KMS-11 (cell line): ENCODE measurements at regions not wholly inside any gene's neighbourhood (a gene's known extent, or its start where the extent isn't known, plus 50 kb on each side); places are given as distances from the start of the nearest gene placed in this dataset.

Experiments used
- H2AFZ ChIP-seq: fragments of 200-600 bp; sonication (generic); 2 replicates; pipeline ENCODE4 v1.6.1; 2016; ENCODE audit warnings: antibody characterized with exemption, mixed run types, low read depth
- H3K27ac ChIP-seq: fragments of 200-600 bp; sonication (generic); 2 replicates; pipeline ENCODE4 v1.6.1; 2016; ENCODE audit warnings: mild to moderate bottlenecking, mixed run types
- H3K27me3 ChIP-seq: fragments of 200-600 bp; sonication (generic); 2 replicates; pipeline ENCODE4 v1.6.1; 2017; ENCODE audit warnings: mild to moderate bottlenecking, low read depth, mixed run types, moderate library complexity; ENCODE audit not compliant: insufficient read depth
- H3K36me3 ChIP-seq: fragments of 200-600 bp; sonication (generic); 2 replicates; pipeline ENCODE4 v1.6.1; 2017; ENCODE audit warnings: mild to moderate bottlenecking, mixed run types; ENCODE audit not compliant: insufficient read depth
- H3K4me1 ChIP-seq: fragments of 200-600 bp; sonication (generic); 2 replicates; pipeline ENCODE4 v1.6.1; 2016; ENCODE audit warnings: mild to moderate bottlenecking, low read depth, mixed run types; ENCODE audit not compliant: poor library complexity, severe bottlenecking
- H3K4me2 ChIP-seq: fragments of 200-600 bp; sonication (generic); 2 replicates; pipeline ENCODE4 v1.7.0; 2016; ENCODE audit warnings: mild to moderate bottlenecking, mixed run types
- H3K4me3 ChIP-seq: fragments of 200-600 bp; sonication (generic); IDR thresholded peaks from 2 replicates; pipeline ENCODE4 v1.6.1; 2017; ENCODE audit warnings: low read depth, low read length, mixed read lengths; ENCODE audit not compliant: insufficient read depth
- H3K79me2 ChIP-seq: fragments of 200-600 bp; sonication (generic); 2 replicates; pipeline ENCODE4 v1.6.1; 2016; ENCODE audit warnings: low read depth, mixed run types; ENCODE audit not compliant: insufficient read depth
- H3K9ac ChIP-seq: fragments of 200-600 bp; sonication (generic); 2 replicates; pipeline ENCODE4 v1.6.1; 2016; ENCODE audit warnings: mild to moderate bottlenecking, mixed run types
- H4K20me1 ChIP-seq: fragments of 200-600 bp; sonication (generic); 2 replicates; pipeline ENCODE4 v1.6.1; 2016; ENCODE audit warnings: mild to moderate bottlenecking, mixed run types; ENCODE audit not compliant: insufficient read depth
- CTCF ChIP-seq: fragments of 200-600 bp; sonication (generic); conservative IDR thresholded peaks from 2 replicates; pipeline ENCODE4 v1.6.1; 2017; ENCODE audit warnings: low read depth, mild to moderate bottlenecking, antibody characterized with exemption, low read length, moderate library complexity, mixed read lengths

GRCh38 chr15:62647202-62647842, 395.2 kb upstream of the TPM1 start:
- Histone ChIP-seq H3K79me2 (no peaks in the 10 kb centered on the region), H3K4me2 (no peak overlapping the region), H3K27me3 (no peaks in the 10 kb centered on the region), H3K4me1 (no peaks in the 10 kb centered on the region), H3K4me3 (no peak overlapping the region), H3K36me3 (no peaks in the 10 kb centered on the region), H3K9ac (no peak overlapping the region), H3K27ac (no peak overlapping the region), H2AFZ (no peak overlapping the region), H4K20me1 (no peaks in the 10 kb centered on the region)
- no peak for TF ChIP-seq CTCF

GRCh38 chr15:62647843-62648505, 394.6 kb upstream of the TPM1 start:
- no peak overlapping the region for H3K4me3 ChIP-seq
- no peak overlapping the region for H3K4me2 ChIP-seq
- no peaks in the 10 kb centered on the region for H3K79me2 ChIP-seq
- no peak for TF ChIP-seq CTCF
- H3K4me1 ChIP-seq: no peaks in the 10 kb centered on the region
- no peak overlapping the region for H2AFZ ChIP-seq
- H4K20me1 ChIP-seq: no peaks in the 10 kb centered on the region
- no peaks in the 10 kb centered on the region for H3K27me3 ChIP-seq
- H3K9ac ChIP-seq: no peak overlapping the region
- H3K27ac ChIP-seq: no peak overlapping the region
- no peaks in the 10 kb centered on the region for H3K36me3 ChIP-seq

GRCh38 chr15:62648954-62649353, 393.6 kb upstream of the TPM1 start:
- Histone ChIP-seq H2AFZ (no peak overlapping the region), H3K79me2 (no peaks in the 10 kb centered on the region), H4K20me1 (no peaks in the 10 kb centered on the region), H3K27ac (no peak overlapping the region), H3K4me2 (no peak overlapping the region), H3K36me3 (no peaks in the 10 kb centered on the region), H3K4me3 (no peak overlapping the region), H3K9ac (no peak overlapping the region), H3K27me3 (no peaks in the 10 kb centered on the region), H3K4me1 (no peaks in the 10 kb centered on the region)
- no peak; the same call in 1 of the 2 replicates for TF ChIP-seq CTCF

GRCh38 chr15:62649793-62650420, 392.6 kb upstream of the TPM1 start:
- Histone ChIP-seq H2AFZ (no peak overlapping the region), H4K20me1 (no peaks in the 10 kb centered on the region), H3K27ac (no peak overlapping the region), H3K4me3 (no peak overlapping the region), H3K9ac (no peak overlapping the region), H3K79me2 (no peaks in the 10 kb centered on the region), H3K4me2 (no peak overlapping the region), H3K27me3 (no peaks in the 10 kb centered on the region), H3K36me3 (no peaks in the 10 kb centered on the region), H3K4me1 (no peaks in the 10 kb centered on the region)
- TF ChIP-seq CTCF: no peak
